Right cardiac atrium (tissue), 5 donors: ENCODE measurements at regions not wholly inside any gene's neighbourhood (a gene's known extent, or its start where the extent isn't known, plus 50 kb on each side); places are given as distances from the start of the nearest gene placed in this dataset.

Experiments used
- ATAC-seq, 2 donors: fragments of 200-7000 bp; cut with Tn5 transposase; one replicate each; pipeline versions ENCODE4 v1.8.0 to v1.9.1; 2020; ENCODE audit warnings: moderate library complexity in 2 of 2, mild to moderate bottlenecking in 1 of 2
- DNase-seq, 3 donors: peaks; one replicate each; pipeline ENCODE4 v3.0.0-alpha.2; 2020
- H3K27ac ChIP-seq: one replicate; pipeline ENCODE4 v1.5.1; 2013; ENCODE audit warnings: mild to moderate bottlenecking, low read length, control low read depth, moderate library complexity
- H3K27me3 ChIP-seq: one replicate; pipeline ENCODE4 v1.6.1; 2013; ENCODE audit not compliant: control insufficient read depth, insufficient read depth
- H3K4me1 ChIP-seq: one replicate; pipeline ENCODE4 v1.6.1; 2013; ENCODE audit warnings: low read length; ENCODE audit not compliant: control insufficient read depth, insufficient read depth
- H3K4me3 ChIP-seq: one replicate; pipeline ENCODE4 v1.5.1; 2013; ENCODE audit warnings: low read length, control low read depth
- H3K9me3 ChIP-seq: one replicate; pipeline ENCODE4 v1.6.1; 2013; ENCODE audit warnings: low read length; ENCODE audit not compliant: control insufficient read depth
- WGBS: extraction: QIAGEN DNeasy Blood & Tissue Kit; methylation state at CpG from one replicate; pipeline ENCODE4 v1.1.7; 2013; 5-methylcytosine and 5-hydroxymethylcytosine counted together
- intact Hi-C, 4 donors: fragments of 100-400 bp; cut with DNase I; formaldehyde crosslinking; loops; one replicate each; pipeline versions ENCODE4 v1.11.0 to v1.14.0; 2022 to 2023
- donor health status: healthy with polysubstance abuse.
- donor health status: DM: no; HTN: yes; CAD: no.
- donor health status: DM: no; HTN: no; CAD: no.
- donor health status: DM: no; HTN: yes; CAD: no; lungs with severe emphysema.
- donor health status: DM: yes; HTN: yes; CAD: no.

DNA sequence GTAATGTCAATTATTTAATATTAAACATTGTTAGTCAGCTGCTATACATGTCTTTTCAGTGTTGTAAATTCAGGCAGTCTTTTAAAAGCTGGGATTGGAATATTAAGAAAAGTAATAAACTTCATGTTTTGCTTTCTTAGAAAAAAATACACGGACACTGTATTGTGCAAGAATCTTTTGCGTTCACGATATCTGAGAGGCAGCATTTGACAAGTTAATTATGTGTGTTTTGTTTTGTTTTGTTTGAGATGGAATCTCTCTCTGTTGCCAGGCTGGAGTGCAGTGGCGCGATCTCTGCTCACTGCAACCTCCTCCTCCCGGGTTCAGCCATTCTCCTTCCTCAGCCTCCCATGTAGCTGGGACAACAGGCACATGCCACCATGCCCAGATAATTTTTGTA is 1661.3 kb downstream of the HACE1 start:
- 67% methylated on average over 6 of the region's 6 CpGs for WGBS
- Histone ChIP-seq H3K27ac (no peak overlapping the region), H3K9me3 (no peaks in the 10 kb centered on the region), H3K27me3 (no peaks in the 10 kb centered on the region), H3K4me3 (no peak overlapping the region), H3K4me1 (no peaks in the 10 kb centered on the region)
- intact Hi-C loops: no loop called here
- DNase-seq: no peak
- no peak for ATAC-seq

GRCh38 chr6:103193413-103193812 is 1666.3 kb downstream of the HACE1 start:
- Histone ChIP-seq H3K27ac (no peak overlapping the region), H3K9me3 (no peaks in the 10 kb centered on the region), H3K4me1 (no peaks in the 10 kb centered on the region), H3K4me3 (no peak overlapping the region), H3K27me3 (no peaks in the 10 kb centered on the region)
- DNase-seq: no peak
- WGBS: 53% methylated on average over 3 of the region's 3 CpGs
- intact Hi-C loops: no loop called here
- no peak for ATAC-seq

DNA sequence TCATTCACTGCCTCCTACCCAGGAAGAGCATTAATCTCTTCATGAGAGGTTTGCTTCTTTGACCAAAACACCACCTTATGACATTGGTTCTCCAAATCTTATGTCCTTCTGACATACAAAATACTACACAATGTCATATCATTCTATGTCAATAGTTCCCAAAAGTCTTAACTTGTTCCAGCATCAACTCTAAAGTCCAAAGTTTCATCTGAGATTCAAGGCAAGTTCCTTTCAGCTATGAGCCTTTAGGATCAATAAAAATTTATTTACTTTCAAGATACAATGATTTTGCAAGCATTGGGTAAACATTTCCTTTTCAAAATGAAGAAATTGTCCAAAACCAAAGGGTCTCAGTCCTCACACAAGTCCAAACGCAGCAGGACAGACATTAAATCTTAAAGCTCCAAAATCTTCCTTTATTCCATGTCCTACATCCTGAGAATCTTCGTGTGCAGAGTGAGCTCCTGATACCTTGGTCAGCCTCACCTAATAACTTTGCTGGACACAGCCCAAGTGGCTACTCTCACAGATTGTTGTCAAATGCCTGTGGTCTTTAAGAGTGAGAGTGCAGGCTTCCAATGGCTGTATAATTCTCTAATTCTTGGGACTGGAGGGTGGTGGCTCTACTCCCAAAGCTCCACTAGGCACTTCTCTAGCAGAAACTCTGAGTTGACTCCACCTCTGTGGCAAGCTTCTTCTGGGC is 1668.2 kb downstream of the HACE1 start:
- ATAC-seq (no peak), DNase-seq (no peak)
- Histone ChIP-seq H3K27ac (no peak overlapping the region), H3K27me3 (no peaks in the 10 kb centered on the region), H3K4me1 (no peaks in the 10 kb centered on the region), H3K9me3 (no peaks in the 10 kb centered on the region), H3K4me3 (no peak overlapping the region)
- intact Hi-C loops: no loop called here
- WGBS: 39% methylated on average over 2 of the region's 2 CpGs

DNA sequence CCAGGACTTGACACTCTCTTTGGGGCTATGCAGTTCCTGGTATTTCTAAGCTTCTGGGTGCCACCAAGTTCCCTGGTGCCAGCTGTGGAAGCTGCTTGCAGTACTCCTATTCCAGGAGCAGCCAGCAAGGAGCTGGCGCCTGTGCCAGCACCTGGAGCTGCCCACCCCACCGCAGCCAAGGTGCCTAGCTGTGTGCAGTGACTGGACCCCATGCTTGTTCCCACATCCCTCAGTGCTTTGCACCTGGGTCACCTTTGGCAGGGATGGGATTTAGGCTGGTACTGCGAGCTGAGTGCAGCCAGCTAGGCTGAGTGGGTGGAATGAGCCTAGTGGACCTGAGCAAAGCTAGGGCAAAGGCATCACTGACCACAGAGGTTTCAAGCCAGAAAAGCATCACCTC is 1674.9 kb downstream of the HACE1 start:
- ATAC-seq (no peak), DNase-seq (no peak)
- intact Hi-C loops: no loop called here
- no peaks in the 10 kb centered on the region for H3K4me1 ChIP-seq
- no peak overlapping the region for H3K4me3 ChIP-seq
- no peaks in the 10 kb centered on the region for H3K27me3 ChIP-seq
- no peaks in the 10 kb centered on the region for H3K9me3 ChIP-seq
- WGBS: 83% methylated on average over 3 of the region's 3 CpGs
- H3K27ac ChIP-seq: no peak overlapping the region

DNA sequence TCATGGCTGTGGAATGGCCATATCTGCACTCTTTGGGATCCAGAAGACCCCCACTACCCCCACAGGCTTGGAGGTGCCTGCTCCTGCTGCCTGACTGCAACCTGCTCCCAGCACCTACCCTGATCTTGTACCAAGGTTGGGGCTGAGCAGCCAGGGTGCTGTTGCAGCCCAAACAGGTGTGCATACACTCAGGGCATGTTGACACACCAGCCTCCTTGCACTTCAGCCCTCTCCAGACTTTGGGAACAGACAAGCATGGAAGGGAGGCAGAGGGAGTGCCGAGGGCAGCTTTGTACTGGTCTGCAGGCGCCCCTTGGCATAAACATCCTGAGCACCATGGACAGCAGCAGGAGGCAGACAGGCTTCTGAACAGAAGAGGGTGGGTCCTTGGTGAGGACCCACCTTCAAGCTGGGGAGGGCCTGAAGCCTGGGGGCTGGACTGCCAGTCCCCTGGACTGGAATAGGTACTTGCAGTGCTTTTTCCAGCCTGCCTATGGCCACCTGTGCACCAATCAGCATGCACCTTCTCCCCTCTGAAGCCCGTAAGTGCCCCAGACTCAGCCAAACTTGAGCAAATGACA is 1675.8 kb downstream of the HACE1 start:
- Histone ChIP-seq H3K4me1 (no peaks in the 10 kb centered on the region), H3K27ac (no peak overlapping the region), H3K27me3 (no peaks in the 10 kb centered on the region), H3K4me3 (no peak overlapping the region), H3K9me3 (no peaks in the 10 kb centered on the region)
- intact Hi-C loops: no loop called here
- 73% methylated on average over 3 of the region's 3 CpGs for WGBS
- ATAC-seq (no peak), DNase-seq (peak in 1 of 3 donors; percentile 5)

DNA sequence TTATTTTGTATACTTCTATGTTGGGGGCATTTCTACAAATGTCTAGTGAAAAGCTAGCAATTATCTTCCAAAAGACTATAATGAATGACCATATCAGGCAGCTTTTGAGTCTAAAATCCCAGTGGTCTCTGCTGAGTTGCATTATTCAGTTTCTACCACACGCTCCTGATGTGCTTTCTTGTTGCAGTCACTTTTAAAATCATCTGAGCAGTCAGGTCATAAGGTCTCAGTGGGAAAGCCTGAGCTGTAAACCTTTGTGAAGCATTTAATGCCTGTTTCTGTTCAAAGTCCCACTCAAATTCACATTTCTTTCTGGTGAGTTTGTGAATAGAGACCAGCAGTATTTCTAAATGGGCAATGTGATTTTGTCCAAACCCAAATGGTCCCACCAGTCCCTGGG is 1681.5 kb downstream of the HACE1 start:
- WGBS: 63% methylated on average over 1 of the region's 1 CpG
- no peaks in the 10 kb centered on the region for H3K9me3 ChIP-seq
- DNase-seq (no peak), ATAC-seq (no peak)
- no peak overlapping the region for H3K27ac ChIP-seq
- H3K27me3 ChIP-seq: no peaks in the 10 kb centered on the region
- no peak overlapping the region for H3K4me3 ChIP-seq
- H3K4me1 ChIP-seq: no peaks in the 10 kb centered on the region
- intact Hi-C loops: no loop called here

GRCh38 chr6:103177791-103178190 is 1681.9 kb downstream of the HACE1 start:
- no peak for ATAC-seq
- Histone ChIP-seq H3K4me1 (no peaks in the 10 kb centered on the region), H3K4me3 (no peak overlapping the region), H3K27ac (no peak overlapping the region), H3K9me3 (no peaks in the 10 kb centered on the region), H3K27me3 (no peaks in the 10 kb centered on the region)
- WGBS: 0% methylated on average over 1 of the region's 1 CpG
- intact Hi-C loops: no loop called here
- no peak for DNase-seq

DNA sequence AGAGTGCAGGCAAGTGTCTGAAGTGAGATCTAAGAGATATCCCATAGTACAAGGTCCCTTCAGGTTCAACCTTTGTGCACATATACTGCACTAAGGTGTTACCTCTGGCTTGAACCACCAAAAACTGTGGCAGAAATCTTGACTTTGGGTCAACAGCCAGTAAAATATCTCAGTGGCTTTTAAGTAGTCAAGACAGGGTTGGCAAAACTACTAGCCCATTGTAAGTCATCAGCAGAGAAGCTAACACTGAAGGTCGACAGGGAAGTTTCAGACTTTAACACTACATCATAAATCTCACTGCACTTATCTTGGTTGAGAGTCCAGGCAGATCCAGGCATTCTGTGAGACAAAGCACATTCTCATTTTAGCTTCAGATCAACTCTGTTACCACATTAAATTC is 1684.7 kb downstream of the HACE1 start:
- DNase-seq (no peak), ATAC-seq (no peak)
- WGBS: 33% methylated on average over 1 of the region's 1 CpG
- intact Hi-C loops: no loop called here
- H3K27ac ChIP-seq: no peak overlapping the region
- no peaks in the 10 kb centered on the region for H3K4me1 ChIP-seq
- no peak overlapping the region for H3K4me3 ChIP-seq
- no peaks in the 10 kb centered on the region for H3K27me3 ChIP-seq
- no peaks in the 10 kb centered on the region for H3K9me3 ChIP-seq

GRCh38 chr6:103167345-103168071 is 1692.2 kb downstream of the HACE1 start:
- Histone ChIP-seq H3K4me3 (no peak overlapping the region), H3K27me3 (no peaks in the 10 kb centered on the region), H3K9me3 (no peaks in the 10 kb centered on the region), H3K27ac (no peak overlapping the region), H3K4me1 (no peaks in the 10 kb centered on the region)
- 75% methylated on average over 4 of the region's 4 CpGs for WGBS
- DNase-seq: no peak
- no peak for ATAC-seq
- intact Hi-C loops: no loop called here

GRCh38 chr6:103154779-103155572 is 1704.7 kb downstream of the HACE1 start:
- Histone ChIP-seq H3K27ac (no peak overlapping the region), H3K4me3 (no peak overlapping the region), H3K27me3 (no peaks in the 10 kb centered on the region), H3K4me1 (no peaks in the 10 kb centered on the region), H3K9me3 (no peaks in the 10 kb centered on the region)
- DNase-seq (no peak), ATAC-seq (no peak)
- 29% methylated on average over 4 of the region's 4 CpGs for WGBS
- intact Hi-C loops: no loop called here

- ATAC-seq (no peak), DNase-seq (no peak)
- Histone ChIP-seq H3K27me3 (no peaks in the 10 kb centered on the region), H3K4me1 (no peaks in the 10 kb centered on the region), H3K27ac (no peak overlapping the region), H3K4me3 (no peak overlapping the region), H3K9me3 (no peaks in the 10 kb centered on the region)
- intact Hi-C loops: no loop called here
- 44% methylated on average over 3 of the region's 3 CpGs for WGBS
Measured at GRCh38 chr6:103153016-103153415, 1706.7 kb downstream of the HACE1 start.
